Type B pancreatic cell (in vitro differentiated cells): ENCODE measurements at regions not wholly inside any gene's neighbourhood (a gene's known extent, or its start where the extent isn't known, plus 50 kb on each side); places are given as distances from the start of the nearest gene placed in this dataset.

Experiments
- DNase-seq: peaks from one replicate; pipeline ENCODE4 v3.0.0; 2021; ENCODE audit warnings: mixed read lengths; ENCODE audit not compliant: unreplicated experiment; ENCODE audit errors: extremely low spot score
- H3K27ac Mint-ChIP-seq: 2 replicates; pipeline ENCODE4 v1.8.0; 2021; ENCODE audit warnings: mild to moderate bottlenecking, mixed read lengths
- H3K27me3 Mint-ChIP-seq: 2 replicates; pipeline ENCODE4 v1.8.0; 2021; ENCODE audit warnings: mixed read lengths
- H3K36me3 Mint-ChIP-seq: 2 replicates; pipeline ENCODE4 v1.8.0; 2021; ENCODE audit warnings: mixed read lengths
- H3K4me1 Mint-ChIP-seq: one replicate; pipeline ENCODE4 v1.8.0; 2021; ENCODE audit warnings: mixed read lengths; ENCODE audit not compliant: unreplicated experiment
- H3K4me3 Mint-ChIP-seq: 2 replicates; pipeline ENCODE4 v1.8.0; 2021; ENCODE audit warnings: mild to moderate bottlenecking, mixed read lengths
- H3K9me3 Mint-ChIP-seq: 2 replicates; pipeline ENCODE4 v1.8.0; 2021; ENCODE audit warnings: mixed read lengths
- TF ChIP-seq, protein P1 (sequence below): fragments of 200-600 bp; sonication (generic); conservative IDR thresholded peaks from 2 replicates; pipeline ENCODE4 v1.5.0; 2021; ENCODE audit warnings: antibody characterized with exemption, mild to moderate bottlenecking

DNA sequence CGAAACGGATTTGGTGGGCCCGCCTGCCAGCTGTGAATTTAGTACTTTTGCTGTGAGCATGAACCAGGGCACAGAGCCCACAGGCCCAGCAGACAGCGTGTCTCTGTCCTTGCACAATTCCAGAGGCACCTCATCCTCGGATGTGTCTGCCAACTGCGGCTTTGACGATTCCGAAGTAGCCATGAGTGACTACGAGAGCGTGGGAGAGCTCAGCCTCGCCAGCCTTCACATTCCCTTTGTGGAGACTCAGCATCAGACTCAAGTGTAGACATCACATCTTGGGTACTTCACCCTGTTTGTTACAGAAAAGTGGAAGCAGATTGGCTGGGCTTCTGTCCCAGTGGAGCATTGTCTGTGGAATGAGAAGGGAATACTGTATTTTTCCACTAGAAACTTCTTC lies 78.6 kb upstream of the MTNR1B start:
- H3K9me3 Mint-ChIP-seq = no peaks in the 10 kb centered on the region
- no peak overlapping the region for H3K27ac Mint-ChIP-seq
- DNase-seq = no peak
- TF ChIP-seq, protein P1, sequence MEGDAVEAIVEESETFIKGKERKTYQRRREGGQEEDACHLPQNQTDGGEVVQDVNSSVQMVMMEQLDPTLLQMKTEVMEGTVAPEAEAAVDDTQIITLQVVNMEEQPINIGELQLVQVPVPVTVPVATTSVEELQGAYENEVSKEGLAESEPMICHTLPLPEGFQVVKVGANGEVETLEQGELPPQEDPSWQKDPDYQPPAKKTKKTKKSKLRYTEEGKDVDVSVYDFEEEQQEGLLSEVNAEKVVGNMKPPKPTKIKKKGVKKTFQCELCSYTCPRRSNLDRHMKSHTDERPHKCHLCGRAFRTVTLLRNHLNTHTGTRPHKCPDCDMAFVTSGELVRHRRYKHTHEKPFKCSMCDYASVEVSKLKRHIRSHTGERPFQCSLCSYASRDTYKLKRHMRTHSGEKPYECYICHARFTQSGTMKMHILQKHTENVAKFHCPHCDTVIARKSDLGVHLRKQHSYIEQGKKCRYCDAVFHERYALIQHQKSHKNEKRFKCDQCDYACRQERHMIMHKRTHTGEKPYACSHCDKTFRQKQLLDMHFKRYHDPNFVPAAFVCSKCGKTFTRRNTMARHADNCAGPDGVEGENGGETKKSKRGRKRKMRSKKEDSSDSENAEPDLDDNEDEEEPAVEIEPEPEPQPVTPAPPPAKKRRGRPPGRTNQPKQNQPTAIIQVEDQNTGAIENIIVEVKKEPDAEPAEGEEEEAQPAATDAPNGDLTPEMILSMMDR = no peak
- peaks cover 21% of the 10 kb centered on the region for H3K36me3 Mint-ChIP-seq
- H3K27me3 Mint-ChIP-seq = peaks cover 10% of the 10 kb centered on the region
- H3K4me3 Mint-ChIP-seq = no peak overlapping the region
- peaks cover 24% of the 10 kb centered on the region for H3K4me1 Mint-ChIP-seq

DNA sequence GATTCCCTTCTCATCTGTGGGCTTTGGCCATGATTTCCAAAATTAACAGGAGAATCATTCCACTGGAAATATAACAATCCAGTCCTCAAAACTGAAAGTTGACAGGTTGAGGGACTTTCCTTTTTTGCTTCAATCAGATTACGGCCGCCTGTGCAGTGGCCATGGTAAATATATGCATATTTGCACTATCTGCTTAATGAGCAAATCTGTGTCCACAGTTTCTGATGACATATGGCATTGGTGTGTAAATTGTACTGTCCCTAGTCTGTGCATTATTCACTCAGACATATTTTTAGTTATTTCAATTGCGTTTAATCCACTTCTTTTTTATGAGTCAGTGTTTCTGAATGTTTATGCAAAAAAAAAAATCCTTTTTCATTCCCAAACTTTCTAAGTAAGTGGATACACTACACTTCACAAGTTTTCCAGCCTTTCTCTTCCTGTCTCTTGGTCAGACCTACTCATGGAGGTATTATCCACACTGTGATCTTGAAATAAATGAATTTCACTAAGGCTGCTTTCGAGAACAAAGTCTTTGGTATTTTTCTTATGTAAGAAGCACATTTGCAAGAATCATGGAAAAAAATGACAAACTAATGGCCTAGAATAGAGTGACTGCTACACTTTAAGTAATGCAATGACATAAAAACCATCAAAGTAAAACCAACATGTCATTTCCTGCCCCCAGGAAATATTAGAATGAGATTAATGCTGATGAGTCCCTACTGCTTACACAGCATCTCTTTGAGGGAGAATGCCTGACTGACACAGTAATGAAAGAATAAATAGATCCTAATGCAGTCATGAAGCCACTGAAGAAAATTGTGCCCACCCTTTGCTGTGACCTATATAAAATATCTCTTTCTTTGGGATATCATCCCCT lies 76.4 kb upstream of the MTNR1B start:
- DNase-seq = no peak
- Mint-ChIP-seq H3K27ac (peak overlapping the region; percentile 18), H3K4me1 (peaks cover 18% of the 10 kb centered on the region), H3K27me3 (peaks cover 7% of the 10 kb centered on the region), H3K9me3 (no peaks in the 10 kb centered on the region), H3K36me3 (peaks cover 18% of the 10 kb centered on the region), H3K4me3 (no peak overlapping the region)
- TF ChIP-seq, protein P1 = no peak

DNA sequence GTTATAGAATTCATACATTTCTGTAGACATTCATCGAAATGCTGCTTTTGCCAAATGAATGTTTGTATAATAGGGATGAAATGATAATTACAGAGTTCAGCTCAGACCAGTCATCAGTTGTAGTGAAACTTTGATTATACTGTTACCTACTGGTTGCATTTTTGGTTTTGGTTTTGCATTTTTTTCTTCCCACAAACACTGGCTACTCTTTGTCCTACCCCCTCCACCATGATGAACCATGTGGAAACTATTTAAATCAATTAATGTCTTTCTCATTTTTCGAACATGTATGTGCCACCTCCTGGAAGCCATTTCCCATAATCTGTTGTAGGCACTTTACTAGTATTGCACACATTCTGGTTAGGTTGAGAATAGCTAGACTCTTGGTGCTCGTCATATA lies 75.3 kb upstream of the MTNR1B start:
- H3K4me1 Mint-ChIP-seq = peaks cover 18% of the 10 kb centered on the region
- TF ChIP-seq, protein P1 = no peak
- peaks cover 16% of the 10 kb centered on the region for H3K36me3 Mint-ChIP-seq
- DNase-seq = no peak
- no peak overlapping the region for H3K4me3 Mint-ChIP-seq
- H3K27ac Mint-ChIP-seq = no peak overlapping the region
- H3K9me3 Mint-ChIP-seq = no peaks in the 10 kb centered on the region
- peaks cover 3% of the 10 kb centered on the region for H3K27me3 Mint-ChIP-seq

DNA sequence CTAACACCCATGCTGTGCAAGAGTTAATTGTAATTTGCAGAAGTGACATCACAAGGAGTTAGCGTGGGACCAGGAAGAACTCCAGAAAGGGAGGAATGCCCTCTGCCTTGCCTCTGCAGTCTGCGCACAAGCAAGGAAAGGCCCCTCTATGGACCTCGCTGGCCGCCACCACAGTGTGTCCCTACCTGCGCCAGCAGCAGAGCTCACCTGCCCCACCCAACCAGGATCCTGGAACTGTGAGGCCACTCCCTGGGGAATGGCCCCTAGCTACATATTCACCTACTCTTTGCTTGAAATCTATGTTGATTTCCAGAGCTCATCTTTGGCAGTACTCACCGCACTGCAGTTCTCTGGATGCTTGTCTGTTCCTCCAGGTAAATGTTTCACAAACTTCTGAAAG lies 72.0 kb upstream of the MTNR1B start:
- Mint-ChIP-seq H3K36me3 (peaks cover 9% of the 10 kb centered on the region), H3K4me3 (no peak overlapping the region), H3K9me3 (no peaks in the 10 kb centered on the region), H3K4me1 (peaks cover 18% of the 10 kb centered on the region), H3K27me3 (peaks cover 6% of the 10 kb centered on the region), H3K27ac (no peak overlapping the region)
- DNase-seq = no peak
- TF ChIP-seq, protein P1 = no peak

DNA sequence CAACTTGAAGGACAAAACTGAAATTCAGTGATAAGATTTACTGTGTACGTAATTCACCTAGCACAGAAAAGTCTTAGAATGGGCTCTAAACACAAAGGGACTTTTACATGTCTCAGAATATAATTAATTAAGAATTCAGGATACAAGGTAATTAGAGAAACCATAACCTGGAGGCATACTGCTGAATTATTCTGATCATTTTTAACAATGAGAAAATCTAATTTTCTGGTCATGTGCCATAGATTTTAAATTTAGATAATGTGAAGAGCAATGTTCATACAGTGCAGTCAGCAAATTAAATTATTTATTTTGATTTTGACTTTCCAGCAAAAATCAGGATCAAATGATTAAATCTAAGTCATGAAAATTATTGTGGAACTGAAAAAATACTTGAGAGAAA lies 67.0 kb upstream of the MTNR1B start:
- Mint-ChIP-seq H3K27me3 (peaks cover 3% of the 10 kb centered on the region), H3K4me1 (no peaks in the 10 kb centered on the region), H3K36me3 (peaks cover 6% of the 10 kb centered on the region), H3K27ac (no peak overlapping the region), H3K9me3 (peaks cover 4% of the 10 kb centered on the region), H3K4me3 (no peak overlapping the region)
- TF ChIP-seq, protein P1 = no peak
- DNase-seq = no peak
